GM12878 (cell line): ENCODE measurements at regions not wholly inside any gene's neighbourhood (a gene's known extent, or its start where the extent isn't known, plus 50 kb on each side); places are given as distances from the start of the nearest gene placed in this dataset.

Source experiments
- CHD2 ChIP-seq: IDR thresholded peaks from 2 replicates; pipeline ENCODE4 v1.6.1; 2011; ENCODE audit warnings: low read depth, low read length, improper control_type of control experiment, borderline replicate concordance
- CHD4 ChIP-seq: fragments of 200-600 bp; sonication (generic); IDR thresholded peaks from 2 replicates; pipeline ENCODE4 v1.6.1; 2016; ENCODE audit warnings: mild to moderate bottlenecking
- CUX1 ChIP-seq: IDR thresholded peaks from 2 replicates; pipeline ENCODE4 v1.6.1; 2012; ENCODE audit warnings: improper control_type of control experiment, low read depth, low read length; ENCODE audit not compliant: insufficient replicate concordance
- E2F8 ChIP-seq: fragments of 450-650 bp; IDR thresholded peaks from 2 replicates; pipeline ENCODE4 v1.6.1; 2018; ENCODE audit warnings: mild to moderate bottlenecking, low read depth, moderate library complexity; ENCODE audit not compliant: partially characterized antibody
- ESRRA ChIP-seq: IDR thresholded peaks from 2 replicates; pipeline ENCODE4 v1.6.1; 2012; ENCODE audit warnings: mild to moderate bottlenecking, low read length, improper control_type of control experiment
- EZH2 ChIP-seq: IDR thresholded peaks from 2 replicates; pipeline ENCODE4 v1.6.1; 2012; ENCODE audit warnings: low read depth, mild to moderate bottlenecking, control low read depth, inconsistent platforms, low read length, borderline replicate concordance; ENCODE audit not compliant: control insufficient read depth
- POLR2A ChIP-seq: IDR thresholded peaks from 2 replicates; pipeline ENCODE4 v1.6.1; 2011; ENCODE audit warnings: low read depth, mild to moderate bottlenecking, low read length
- POLR2AphosphoS5 ChIP-seq: IDR thresholded peaks from 2 replicates; pipeline ENCODE4 v1.6.1; 2011; ENCODE audit warnings: mild to moderate bottlenecking, low read length, inconsistent platforms
- TARDBP ChIP-seq: IDR thresholded peaks from 2 replicates; pipeline ENCODE4 v1.6.1; 2016; ENCODE audit warnings: borderline replicate concordance
- TF ChIP-seq, protein P1 (sequence below), 3 experiments: IDR thresholded peaks in 2 of 3; conservative IDR thresholded peaks in 1 of 3; 2 replicates each; pipeline ENCODE4 v1.5.1; 2011; ENCODE audit warnings: low read depth in 3 of 3, low read length in 3 of 3, mild to moderate bottlenecking in 3 of 3, control low read depth in 2 of 3, moderate library complexity in 2 of 3, inconsistent platforms in 1 of 3, mixed read lengths in 1 of 3; ENCODE audit not compliant: control insufficient read depth in 2 of 3, insufficient read depth in 1 of 3; ENCODE audit errors: extremely low read depth in 1 of 3
- TF ChIP-seq, protein P2 (sequence below): fragments of 450-650 bp; formaldehyde crosslinking; IDR thresholded peaks from 2 replicates; pipeline ENCODE4 v1.4.0; 2020; ENCODE audit warnings: mild to moderate bottlenecking, moderate library complexity
- TF ChIP-seq, protein P3 (sequence below): fragments of 450-650 bp; IDR thresholded peaks from 2 replicates; pipeline ENCODE4 v1.6.1; 2016; ENCODE audit warnings: mild to moderate bottlenecking, moderate library complexity, borderline replicate concordance

- TF ChIP-seq CUX1 = no peak
- no peak for TF ChIP-seq POLR2A
- TF ChIP-seq CHD4 = no peak
- no peak for TF ChIP-seq POLR2AphosphoS5
- TF ChIP-seq CHD2 = no peak
- TF ChIP-seq, protein P1, sequence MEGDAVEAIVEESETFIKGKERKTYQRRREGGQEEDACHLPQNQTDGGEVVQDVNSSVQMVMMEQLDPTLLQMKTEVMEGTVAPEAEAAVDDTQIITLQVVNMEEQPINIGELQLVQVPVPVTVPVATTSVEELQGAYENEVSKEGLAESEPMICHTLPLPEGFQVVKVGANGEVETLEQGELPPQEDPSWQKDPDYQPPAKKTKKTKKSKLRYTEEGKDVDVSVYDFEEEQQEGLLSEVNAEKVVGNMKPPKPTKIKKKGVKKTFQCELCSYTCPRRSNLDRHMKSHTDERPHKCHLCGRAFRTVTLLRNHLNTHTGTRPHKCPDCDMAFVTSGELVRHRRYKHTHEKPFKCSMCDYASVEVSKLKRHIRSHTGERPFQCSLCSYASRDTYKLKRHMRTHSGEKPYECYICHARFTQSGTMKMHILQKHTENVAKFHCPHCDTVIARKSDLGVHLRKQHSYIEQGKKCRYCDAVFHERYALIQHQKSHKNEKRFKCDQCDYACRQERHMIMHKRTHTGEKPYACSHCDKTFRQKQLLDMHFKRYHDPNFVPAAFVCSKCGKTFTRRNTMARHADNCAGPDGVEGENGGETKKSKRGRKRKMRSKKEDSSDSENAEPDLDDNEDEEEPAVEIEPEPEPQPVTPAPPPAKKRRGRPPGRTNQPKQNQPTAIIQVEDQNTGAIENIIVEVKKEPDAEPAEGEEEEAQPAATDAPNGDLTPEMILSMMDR (IDR thresholded peaks at IDR 0.05 in 2 of 3, conservative IDR thresholded peaks at IDR 0.05 in 1 of 3; ENCODE audit: control insufficient read depth in 2 of 3, extremely low read depth in 1 of 3, insufficient read depth in 1 of 3, low read depth in 3 of 3, low read length in 3 of 3) = no peak
- TF ChIP-seq EZH2 = no peak
- TF ChIP-seq, protein P2, sequence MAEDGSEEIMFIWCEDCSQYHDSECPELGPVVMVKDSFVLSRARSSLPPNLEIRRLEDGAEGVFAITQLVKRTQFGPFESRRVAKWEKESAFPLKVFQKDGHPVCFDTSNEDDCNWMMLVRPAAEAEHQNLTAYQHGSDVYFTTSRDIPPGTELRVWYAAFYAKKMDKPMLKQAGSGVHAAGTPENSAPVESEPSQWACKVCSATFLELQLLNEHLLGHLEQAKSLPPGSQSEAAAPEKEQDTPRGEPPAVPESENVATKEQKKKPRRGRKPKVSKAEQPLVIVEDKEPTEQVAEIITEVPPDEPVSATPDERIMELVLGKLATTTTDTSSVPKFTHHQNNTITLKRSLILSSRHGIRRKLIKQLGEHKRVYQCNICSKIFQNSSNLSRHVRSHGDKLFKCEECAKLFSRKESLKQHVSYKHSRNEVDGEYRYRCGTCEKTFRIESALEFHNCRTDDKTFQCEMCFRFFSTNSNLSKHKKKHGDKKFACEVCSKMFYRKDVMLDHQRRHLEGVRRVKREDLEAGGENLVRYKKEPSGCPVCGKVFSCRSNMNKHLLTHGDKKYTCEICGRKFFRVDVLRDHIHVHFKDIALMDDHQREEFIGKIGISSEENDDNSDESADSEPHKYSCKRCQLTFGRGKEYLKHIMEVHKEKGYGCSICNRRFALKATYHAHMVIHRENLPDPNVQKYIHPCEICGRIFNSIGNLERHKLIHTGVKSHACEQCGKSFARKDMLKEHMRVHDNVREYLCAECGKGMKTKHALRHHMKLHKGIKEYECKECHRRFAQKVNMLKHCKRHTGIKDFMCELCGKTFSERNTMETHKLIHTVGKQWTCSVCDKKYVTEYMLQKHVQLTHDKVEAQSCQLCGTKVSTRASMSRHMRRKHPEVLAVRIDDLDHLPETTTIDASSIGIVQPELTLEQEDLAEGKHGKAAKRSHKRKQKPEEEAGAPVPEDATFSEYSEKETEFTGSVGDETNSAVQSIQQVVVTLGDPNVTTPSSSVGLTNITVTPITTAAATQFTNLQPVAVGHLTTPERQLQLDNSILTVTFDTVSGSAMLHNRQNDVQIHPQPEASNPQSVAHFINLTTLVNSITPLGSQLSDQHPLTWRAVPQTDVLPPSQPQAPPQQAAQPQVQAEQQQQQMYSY (CRISPR knock-in tag) = no peak
- TF ChIP-seq, protein P3, sequence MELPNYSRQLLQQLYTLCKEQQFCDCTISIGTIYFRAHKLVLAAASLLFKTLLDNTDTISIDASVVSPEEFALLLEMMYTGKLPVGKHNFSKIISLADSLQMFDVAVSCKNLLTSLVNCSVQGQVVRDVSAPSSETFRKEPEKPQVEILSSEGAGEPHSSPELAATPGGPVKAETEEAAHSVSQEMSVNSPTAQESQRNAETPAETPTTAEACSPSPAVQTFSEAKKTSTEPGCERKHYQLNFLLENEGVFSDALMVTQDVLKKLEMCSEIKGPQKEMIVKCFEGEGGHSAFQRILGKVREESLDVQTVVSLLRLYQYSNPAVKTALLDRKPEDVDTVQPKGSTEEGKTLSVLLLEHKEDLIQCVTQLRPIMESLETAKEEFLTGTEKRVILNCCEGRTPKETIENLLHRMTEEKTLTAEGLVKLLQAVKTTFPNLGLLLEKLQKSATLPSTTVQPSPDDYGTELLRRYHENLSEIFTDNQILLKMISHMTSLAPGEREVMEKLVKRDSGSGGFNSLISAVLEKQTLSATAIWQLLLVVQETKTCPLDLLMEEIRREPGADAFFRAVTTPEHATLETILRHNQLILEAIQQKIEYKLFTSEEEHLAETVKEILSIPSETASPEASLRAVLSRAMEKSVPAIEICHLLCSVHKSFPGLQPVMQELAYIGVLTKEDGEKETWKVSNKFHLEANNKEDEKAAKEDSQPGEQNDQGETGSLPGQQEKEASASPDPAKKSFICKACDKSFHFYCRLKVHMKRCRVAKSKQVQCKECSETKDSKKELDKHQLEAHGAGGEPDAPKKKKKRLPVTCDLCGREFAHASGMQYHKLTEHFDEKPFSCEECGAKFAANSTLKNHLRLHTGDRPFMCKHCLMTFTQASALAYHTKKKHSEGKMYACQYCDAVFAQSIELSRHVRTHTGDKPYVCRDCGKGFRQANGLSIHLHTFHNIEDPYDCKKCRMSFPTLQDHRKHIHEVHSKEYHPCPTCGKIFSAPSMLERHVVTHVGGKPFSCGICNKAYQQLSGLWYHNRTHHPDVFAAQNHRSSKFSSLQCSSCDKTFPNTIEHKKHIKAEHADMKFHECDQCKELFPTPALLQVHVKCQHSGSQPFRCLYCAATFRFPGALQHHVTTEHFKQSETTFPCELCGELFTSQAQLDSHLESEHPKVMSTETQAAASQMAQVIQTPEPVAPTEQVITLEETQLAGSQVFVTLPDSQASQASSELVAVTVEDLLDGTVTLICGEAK = no peak
- TF ChIP-seq TARDBP = no peak
- no peak for TF ChIP-seq E2F8
- no peak for TF ChIP-seq ESRRA
These were observed 673.6 kb upstream of the ADGRL2 start for GRCh38 chr1:81126989-81127581.
